ENCODE measurements at regions not wholly inside any gene's neighbourhood (a gene's known extent, or its start where the extent isn't known, plus 50 kb on each side); places are given as distances from the start of the nearest gene placed in this dataset.
"Not testable (repeated sequence)": the region's sequence is repeated elsewhere in the genome, so short reads cannot be mapped to it uniquely, and the experiment has no call there.

GRCh38 chr18:43710135-43710534, 432.8 kb upstream of the SYT4 start:
- DNase-seq (ENCODE audit: extremely low read depth in 1 of 2, low read depth in 1 of 2) = no peak

GRCh38 chr18:43714343-43715010, 437.2 kb upstream of the SYT4 start:
- DNase-seq (ENCODE audit: extremely low read depth in 1 of 2, low read depth in 1 of 2) = no peak

- no peak for DNase-seq (ENCODE audit: extremely low read depth in 1 of 2, low read depth in 1 of 2)
Measured at GRCh38 chr18:43719267-43719795, 442.0 kb upstream of the SYT4 start.

GRCh38 chr18:43720041-43720440, 442.8 kb upstream of the SYT4 start:
- DNase-seq (ENCODE audit: extremely low read depth in 1 of 2, low read depth in 1 of 2) = no peak

GRCh38 chr18:43735570-43735969, 458.3 kb upstream of the SYT4 start:
- no peak for DNase-seq (ENCODE audit: extremely low read depth in 1 of 2, low read depth in 1 of 2)

- DNase-seq (ENCODE audit: extremely low read depth in 1 of 2, low read depth in 1 of 2) = no peak
Measured at GRCh38 chr18:43744960-43745745, 467.9 kb upstream of the SYT4 start.

- no peak for DNase-seq (ENCODE audit: extremely low read depth in 1 of 2, low read depth in 1 of 2)
Measured at GRCh38 chr18:43751203-43751602, 473.9 kb upstream of the SYT4 start.

- no peak for DNase-seq (ENCODE audit: extremely low read depth in 1 of 2, low read depth in 1 of 2)
Measured at GRCh38 chr18:43751835-43752234, 474.5 kb upstream of the SYT4 start.

GRCh38 chr18:43757273-43757672, 480.0 kb upstream of the SYT4 start:
- DNase-seq (ENCODE audit: extremely low read depth in 1 of 2, low read depth in 1 of 2) = no peak

- no peak for DNase-seq (ENCODE audit: extremely low read depth in 1 of 2, low read depth in 1 of 2)
Measured at GRCh38 chr18:43758734-43759133, 481.4 kb upstream of the SYT4 start.

GRCh38 chr18:43760010-43760409, 482.7 kb upstream of the SYT4 start:
- DNase-seq (ENCODE audit: extremely low read depth in 1 of 2, low read depth in 1 of 2) = no peak

- DNase-seq (ENCODE audit: extremely low read depth in 1 of 2, low read depth in 1 of 2) = no peak
Measured at GRCh38 chr18:43772907-43773306, 495.6 kb upstream of the SYT4 start.

- no peak for DNase-seq (ENCODE audit: extremely low read depth in 1 of 2, low read depth in 1 of 2)
Measured at GRCh38 chr18:43774497-43774896, 497.2 kb upstream of the SYT4 start.

- no peak for DNase-seq (ENCODE audit: extremely low read depth in 1 of 2, low read depth in 1 of 2)
Measured at GRCh38 chr18:43775591-43775990, 498.3 kb upstream of the SYT4 start.

- no peak for DNase-seq (ENCODE audit: extremely low read depth in 1 of 2, low read depth in 1 of 2)
Measured at GRCh38 chr18:43776997-43777396, 499.7 kb upstream of the SYT4 start.

- no peak for DNase-seq (ENCODE audit: extremely low read depth in 1 of 2, low read depth in 1 of 2)
Measured at GRCh38 chr18:43777636-43778304, 500.5 kb upstream of the SYT4 start.

- DNase-seq (ENCODE audit: extremely low read depth in 1 of 2, low read depth in 1 of 2) = no peak
Measured at GRCh38 chr18:43780782-43781340, 503.6 kb upstream of the SYT4 start.

GRCh38 chr18:43785158-43785557, 507.9 kb upstream of the SYT4 start:
- DNase-seq (ENCODE audit: extremely low read depth in 1 of 2, low read depth in 1 of 2) = no peak

GRCh38 chr18:43786893-43787292, 509.6 kb upstream of the SYT4 start:
- DNase-seq (ENCODE audit: extremely low read depth in 1 of 2, low read depth in 1 of 2) = no peak

GRCh38 chr18:43787721-43788120, 510.4 kb upstream of the SYT4 start:
- not testable (repeated sequence) for DNase-seq (ENCODE audit: extremely low read depth in 1 of 2, low read depth in 1 of 2)

- DNase-seq (ENCODE audit: extremely low read depth in 1 of 2, low read depth in 1 of 2) = no peak
Measured at GRCh38 chr18:43789234-43790000, 512.1 kb upstream of the SYT4 start.

Data from activated CD8-positive, alpha-beta memory T cell treated with anti-CD3 and anti-CD28 coated beads for 1 hour (primary cell).